ENCODE measurements at regions not wholly inside any gene's neighbourhood (a gene's known extent, or its start where the extent isn't known, plus 50 kb on each side); places are given as distances from the start of the nearest gene placed in this dataset.

GRCh38 chr18:21997207-21998143, 171.9 kb upstream of the GATA6 start:
- DNase-seq, result no peak

GRCh38 chr18:21998486-21998885, 170.9 kb upstream of the GATA6 start:
- no peak for DNase-seq

- no peak for DNase-seq
Measured at GRCh38 chr18:22001912-22002487, 167.4 kb upstream of the GATA6 start.

GRCh38 chr18:22005191-22005841, 164.1 kb upstream of the GATA6 start:
- DNase-seq, result no peak

GRCh38 chr18:22006458-22006857, 162.9 kb upstream of the GATA6 start:
- DNase-seq, result no peak

- no peak for DNase-seq
Measured at GRCh38 chr18:22009242-22009641, 160.1 kb upstream of the GATA6 start.

GRCh38 chr18:22013993-22014392, 155.4 kb upstream of the GATA6 start:
- DNase-seq, result no peak

GRCh38 chr18:22015156-22015555, 154.2 kb upstream of the GATA6 start:
- DNase-seq, result no peak

GRCh38 chr18:22018366-22018765, 151.0 kb upstream of the GATA6 start:
- no peak for DNase-seq

GRCh38 chr18:22019193-22019592, 150.2 kb upstream of the GATA6 start:
- no peak for DNase-seq

GRCh38 chr18:22020127-22020866, 149.1 kb upstream of the GATA6 start:
- DNase-seq, result no peak

- DNase-seq, result no peak
Measured at GRCh38 chr18:22020867-22021370, 148.5 kb upstream of the GATA6 start.

GRCh38 chr18:22021701-22022100, 147.7 kb upstream of the GATA6 start:
- no peak for DNase-seq

- no peak for DNase-seq
Measured at GRCh38 chr18:22024924-22025323, 144.5 kb upstream of the GATA6 start.

GRCh38 chr18:22026362-22026761, 143.0 kb upstream of the GATA6 start:
- no peak for DNase-seq

- no peak for DNase-seq
Measured at GRCh38 chr18:22026889-22027288, 142.5 kb upstream of the GATA6 start.

GRCh38 chr18:22031611-22032010, 137.8 kb upstream of the GATA6 start:
- DNase-seq, result no peak

GRCh38 chr18:22032392-22032961, 136.9 kb upstream of the GATA6 start:
- no peak for DNase-seq

GRCh38 chr18:22033085-22033484, 136.3 kb upstream of the GATA6 start:
- no peak for DNase-seq

- DNase-seq, result no peak
Measured at GRCh38 chr18:22034276-22034675, 135.1 kb upstream of the GATA6 start.

- no peak for DNase-seq
Measured at GRCh38 chr18:22040533-22040932, 128.9 kb upstream of the GATA6 start.

GRCh38 chr18:22043837-22044236, 125.6 kb upstream of the GATA6 start:
- no peak for DNase-seq

Data from SHP77 (cell line).